SH-SY5Y (cell line): ENCODE measurements at regions not wholly inside any gene's neighbourhood (a gene's known extent, or its start where the extent isn't known, plus 50 kb on each side); places are given as distances from the start of the nearest gene placed in this dataset.

Source experiments
- GATA2 ChIP-seq: IDR thresholded peaks from 2 replicates; pipeline ENCODE4 v1.6.1; 2011; ENCODE audit warnings: mild to moderate bottlenecking, low read depth, low read length
- GATA3 ChIP-seq: IDR thresholded peaks from 2 replicates; pipeline ENCODE4 v1.6.1; 2011; ENCODE audit warnings: low read depth, mild to moderate bottlenecking, low read length, moderate library complexity

- TF ChIP-seq GATA2 (no peak), GATA3 (no peak)
These were observed 67.7 kb upstream of the RAB4A start for GRCh38 chr1:229203030-229203751.
